Left ventricle myocardium inferior (tissue), 1 donor: ENCODE measurements at regions not wholly inside any gene's neighbourhood (a gene's known extent, or its start where the extent isn't known, plus 50 kb on each side); places are given as distances from the start of the nearest gene placed in this dataset.

Experiments used
- DNase-seq: peaks from one replicate; pipeline ENCODE4 v3.0.0-alpha.2; 2020
- H3K27ac ChIP-seq: fragments of 200-600 bp; replicated peaks from 2 replicates; pipeline ENCODE4 v1.8.0; 2021
- H3K27me3 ChIP-seq: fragments of 200-600 bp; 2 replicates; pipeline ENCODE4 v1.8.0; 2021; ENCODE audit warnings: low read depth
- H3K36me3 ChIP-seq: fragments of 200-600 bp; 2 replicates; pipeline ENCODE4 v1.8.0; 2021
- H3K4me1 ChIP-seq: fragments of 200-600 bp; 2 replicates; pipeline ENCODE4 v1.8.0; 2021
- H3K4me3 ChIP-seq: fragments of 200-600 bp; 2 replicates; pipeline ENCODE4 v1.8.0; 2021; ENCODE audit warnings: mild to moderate bottlenecking, moderate library complexity
- H3K9me3 ChIP-seq: fragments of 200-600 bp; replicated peaks from 2 replicates; pipeline ENCODE4 v1.8.0; 2021
- CTCF ChIP-seq: fragments of 200-600 bp; IDR thresholded peaks from 2 replicates; pipeline ENCODE4 v1.8.0; 2021; ENCODE audit warnings: antibody characterized with exemption, mild to moderate bottlenecking, borderline replicate concordance
- intact Hi-C: fragments of 100-400 bp; cut with micrococcal nuclease; formaldehyde crosslinking; loops from one replicate; pipeline ENCODE4 v1.11.0; 2022
- donor health status: DM: no; HTN: yes; CAD: no; lungs with severe emphysema.

DNA sequence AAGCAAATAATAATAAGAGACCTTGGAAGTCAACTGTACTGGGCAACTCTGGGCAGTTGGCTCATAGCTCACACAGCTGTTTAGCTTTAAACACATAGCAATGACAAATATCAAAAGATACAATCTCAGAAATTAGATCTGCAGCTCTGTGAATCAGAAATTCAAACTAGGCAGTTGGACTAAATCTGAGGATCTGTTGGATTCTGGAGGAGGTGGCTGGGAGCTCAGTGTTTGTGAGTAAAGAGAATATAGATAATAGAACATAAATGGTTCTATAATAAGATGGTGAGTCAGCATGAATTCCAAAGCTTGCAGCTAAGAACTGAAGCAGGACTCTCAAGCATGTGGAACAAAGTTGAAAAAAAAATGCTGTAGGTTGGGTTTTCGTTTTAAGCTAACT, 1949.4 kb upstream of the SEL1L start:
- no peak for DNase-seq

DNA sequence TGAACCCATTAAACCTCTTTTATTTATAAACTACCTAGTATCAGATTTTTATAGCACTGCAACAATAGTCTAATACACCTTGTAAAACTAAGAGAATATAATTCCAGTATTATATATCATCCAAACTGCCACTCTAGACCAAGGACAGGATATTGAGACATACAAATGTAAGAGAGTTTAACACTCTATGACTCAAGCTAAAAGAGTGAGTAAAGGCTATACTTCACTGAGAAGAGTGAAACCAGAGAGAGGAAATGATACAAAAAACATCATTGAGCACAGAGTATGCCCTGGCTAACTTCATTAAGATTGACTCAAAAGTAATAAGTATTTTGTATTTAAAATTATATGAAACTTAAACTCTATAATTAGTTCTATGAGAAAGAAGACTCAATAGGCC, 1951.9 kb upstream of the SEL1L start:
- intact Hi-C loops, result no loop called here
- Histone ChIP-seq H3K27ac (no peak overlapping the region), H3K4me1 (no peaks in the 10 kb centered on the region), H3K27me3 (no peaks in the 10 kb centered on the region), H3K9me3 (no peaks in the 10 kb centered on the region), H3K36me3 (no peaks in the 10 kb centered on the region), H3K4me3 (no peak overlapping the region)
- DNase-seq, result no peak
- no peak for TF ChIP-seq CTCF

More for the DNA sequence above, 1949.4 kb upstream of the SEL1L start:
- Histone ChIP-seq H3K27me3 (no peaks in the 10 kb centered on the region), H3K27ac (no peak overlapping the region), H3K4me3 (no peak overlapping the region), H3K36me3 (no peaks in the 10 kb centered on the region), H3K4me1 (no peaks in the 10 kb centered on the region), H3K9me3 (no peaks in the 10 kb centered on the region)
- TF ChIP-seq CTCF, result no peak
- intact Hi-C loops, result no loop called here

GRCh38 chr14:83491091-83491490, 1957.4 kb upstream of the SEL1L start:
- Histone ChIP-seq H3K36me3 (no peaks in the 10 kb centered on the region), H3K9me3 (no peaks in the 10 kb centered on the region), H3K4me1 (no peaks in the 10 kb centered on the region), H3K27me3 (no peaks in the 10 kb centered on the region), H3K4me3 (no peak overlapping the region), H3K27ac (no peak overlapping the region)
- DNase-seq, result no peak
- intact Hi-C loops, result no loop called here
- TF ChIP-seq CTCF, result no peak

DNA sequence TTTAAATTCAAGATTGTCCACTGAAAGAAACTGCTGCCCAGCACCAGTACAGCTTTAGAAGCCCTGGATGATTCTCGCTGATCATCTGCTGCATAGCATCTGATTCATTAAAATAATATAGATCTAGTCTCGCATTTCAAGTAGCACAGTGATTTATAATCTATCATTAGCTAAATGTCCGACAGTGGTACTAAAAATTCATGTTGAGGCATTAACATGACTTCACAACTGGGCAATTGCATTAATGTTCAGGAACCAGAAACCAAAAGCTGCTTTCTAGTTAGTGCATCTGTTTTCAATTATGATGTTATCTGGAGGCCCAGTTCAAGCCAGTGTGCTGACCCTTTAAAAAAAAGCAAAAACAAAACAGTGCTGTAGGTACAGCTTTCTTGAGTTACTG, 1987.2 kb upstream of the SEL1L start:
- Histone ChIP-seq H3K9me3 (no peaks in the 10 kb centered on the region), H3K27ac (no peak overlapping the region), H3K4me3 (no peak overlapping the region), H3K36me3 (no peaks in the 10 kb centered on the region), H3K27me3 (no peaks in the 10 kb centered on the region), H3K4me1 (no peaks in the 10 kb centered on the region)
- intact Hi-C loops, result no loop called here
- no peak for DNase-seq
- no peak for TF ChIP-seq CTCF

- Histone ChIP-seq H3K27ac (no peak overlapping the region), H3K36me3 (no peaks in the 10 kb centered on the region), H3K4me3 (no peak overlapping the region), H3K9me3 (no peaks in the 10 kb centered on the region), H3K4me1 (no peaks in the 10 kb centered on the region), H3K27me3 (no peaks in the 10 kb centered on the region)
- no peak for TF ChIP-seq CTCF
- intact Hi-C loops, result no loop called here
- DNase-seq, result no peak
These were observed 1995.9 kb upstream of the SEL1L start for GRCh38 chr14:83529531-83529930.

GRCh38 chr14:83533734-83534133, 1996.2 kb upstream of the FLRT2 start:
- DNase-seq, result no peak
- H3K9me3 ChIP-seq, result no peaks in the 10 kb centered on the region
- TF ChIP-seq CTCF, result no peak
- no peaks in the 10 kb centered on the region for H3K36me3 ChIP-seq
- H3K27ac ChIP-seq, result no peak overlapping the region
- H3K4me1 ChIP-seq, result no peaks in the 10 kb centered on the region
- H3K4me3 ChIP-seq, result no peak overlapping the region
- no peaks in the 10 kb centered on the region for H3K27me3 ChIP-seq
- intact Hi-C loops, result no loop called here
